ENCODE measurements at regions not wholly inside any gene's neighbourhood (a gene's known extent, or its start where the extent isn't known, plus 50 kb on each side); places are given as distances from the start of the nearest gene placed in this dataset.

DNA sequence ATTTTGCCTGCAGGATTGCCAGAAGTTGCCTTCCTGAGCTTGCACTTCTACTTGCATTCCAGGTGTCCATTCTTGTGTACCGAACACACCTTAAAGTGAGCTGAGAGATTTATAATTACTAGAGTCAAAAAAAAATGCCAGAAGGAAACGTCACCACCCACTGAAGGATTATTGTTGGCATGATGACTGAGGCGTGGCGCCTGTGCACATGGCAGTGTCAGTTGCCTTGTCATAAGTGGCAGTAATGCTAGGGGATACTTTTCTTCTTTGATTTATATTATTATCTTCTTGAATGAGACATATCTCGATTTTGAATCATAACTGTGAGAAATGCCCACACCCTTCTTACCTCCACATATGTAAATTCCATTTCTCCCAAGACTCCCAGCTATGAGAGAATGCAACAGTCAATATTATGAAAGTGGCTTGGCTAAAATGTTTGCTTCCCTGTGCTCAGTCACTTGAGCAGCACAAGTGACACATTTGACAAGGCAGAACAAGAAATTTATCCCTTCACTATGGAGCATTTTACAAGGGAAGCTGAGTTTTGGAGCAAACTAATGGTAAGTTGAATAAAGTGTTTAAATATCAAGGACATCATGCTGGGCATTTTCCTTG is 149.5 kb upstream of the SASH1 start:
- DNase-seq: no peak

DNA sequence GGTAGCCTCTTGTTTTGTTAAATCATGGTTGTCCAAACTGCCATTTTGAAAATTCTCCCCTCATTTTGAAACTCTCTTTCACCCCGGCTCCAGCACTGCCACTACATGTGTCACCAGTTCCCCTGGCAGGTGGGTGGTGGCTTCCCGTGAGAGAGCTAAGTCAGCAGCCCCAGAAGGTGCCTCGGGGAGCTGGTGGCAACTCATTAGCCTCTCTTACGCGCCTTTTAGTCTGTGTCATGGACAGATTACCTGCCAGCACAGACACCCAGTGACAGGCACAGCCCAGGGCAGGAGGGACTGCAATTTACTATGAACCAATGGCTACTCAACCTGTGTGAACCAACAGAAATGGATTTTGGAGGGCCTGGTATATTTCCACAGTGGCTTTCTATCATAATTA is 147.1 kb upstream of the SASH1 start:
- DNase-seq: no peak

DNA sequence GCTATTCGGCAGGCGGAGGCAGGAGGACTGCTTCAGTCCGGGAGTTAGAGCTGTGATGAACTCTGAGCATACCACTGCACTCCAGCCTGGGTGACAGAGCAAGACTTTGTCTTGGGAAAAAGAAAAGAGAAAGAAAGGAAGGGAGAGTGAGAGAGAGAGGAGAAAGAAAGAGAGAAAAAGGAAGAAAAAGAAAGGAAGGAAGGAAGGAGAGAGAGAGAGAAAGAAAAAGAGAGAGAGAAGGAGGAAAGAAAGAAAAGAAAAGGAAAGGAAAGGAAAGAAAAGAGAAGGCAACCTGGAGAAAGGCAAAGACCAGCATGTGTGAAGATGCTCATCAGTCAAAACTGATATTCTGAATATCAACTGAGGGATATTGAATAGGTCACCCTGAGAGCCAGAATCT is 143.1 kb upstream of the SASH1 start:
- no peak for DNase-seq

DNA sequence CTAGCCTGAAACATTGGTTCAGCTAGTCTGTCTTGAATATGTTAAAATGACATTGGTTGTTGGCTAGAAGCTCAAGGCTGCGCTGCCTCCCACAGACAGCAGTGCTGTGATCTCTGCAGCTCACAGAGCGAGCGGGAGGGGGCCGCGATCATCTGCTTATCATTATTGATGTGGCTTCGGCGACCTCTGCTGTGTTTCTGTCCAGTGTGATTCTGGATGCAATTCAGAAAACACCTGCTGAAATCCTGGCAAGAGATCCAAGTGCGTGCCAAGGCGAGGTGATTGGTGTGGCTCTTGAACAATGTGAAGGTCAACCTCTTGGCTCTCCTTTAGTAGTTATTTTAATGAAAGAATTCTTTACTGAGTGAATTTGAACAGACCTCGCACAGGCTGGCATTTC is 142.3 kb upstream of the SASH1 start:
- peak in 20 of 58 donors; percentile 8 to 43 (median 30) for DNase-seq

DNA sequence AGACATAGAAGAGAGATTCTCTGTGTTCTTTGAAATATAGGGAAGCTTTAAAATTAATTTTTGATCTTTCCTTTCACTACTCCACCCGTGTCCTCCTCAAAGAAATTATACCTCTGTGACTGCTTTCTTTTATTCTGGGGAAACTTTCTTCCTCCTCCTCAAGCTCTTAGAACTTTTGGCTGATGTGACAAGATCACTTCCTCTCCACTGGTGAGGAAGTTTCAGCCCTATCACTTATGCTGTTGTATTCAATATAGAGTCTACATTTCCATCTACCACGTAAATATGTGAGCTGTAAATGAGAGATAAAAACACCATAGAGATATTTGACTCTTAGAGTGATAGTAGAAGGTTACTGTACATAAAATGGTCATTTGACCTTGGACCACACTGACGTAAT is 141.9 kb upstream of the SASH1 start:
- DNase-seq: no peak

DNA sequence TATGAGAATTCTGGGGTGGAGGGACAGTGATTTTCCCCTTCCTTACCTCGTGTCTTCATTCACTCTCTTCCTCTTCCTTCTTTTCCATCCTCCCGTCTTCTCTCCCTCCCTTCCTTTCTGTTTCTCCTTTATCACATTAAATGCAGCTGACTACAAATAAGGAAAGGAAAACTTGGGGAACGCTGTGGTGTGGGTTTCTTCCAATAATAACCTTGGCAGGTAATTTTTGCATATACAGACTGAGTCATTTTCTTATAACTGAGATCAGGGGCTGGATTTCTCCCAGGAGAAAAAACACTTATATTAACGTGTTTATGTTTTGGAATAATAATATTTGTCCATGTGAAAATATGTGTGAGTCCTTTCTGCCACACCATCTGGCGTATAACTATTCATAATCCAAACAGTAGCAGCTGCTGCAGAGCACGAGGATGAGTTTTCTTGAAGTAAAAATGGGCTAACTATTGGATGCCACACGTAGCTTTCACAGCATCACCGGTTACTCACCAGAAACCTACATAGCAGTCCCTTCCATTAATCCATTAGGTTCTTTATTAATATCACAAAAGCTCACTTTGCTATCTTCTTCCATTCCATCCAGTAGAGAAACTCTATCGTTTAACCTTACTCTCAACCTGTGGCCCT is 139.2 kb upstream of the SASH1 start:
- no peak for DNase-seq

DNA sequence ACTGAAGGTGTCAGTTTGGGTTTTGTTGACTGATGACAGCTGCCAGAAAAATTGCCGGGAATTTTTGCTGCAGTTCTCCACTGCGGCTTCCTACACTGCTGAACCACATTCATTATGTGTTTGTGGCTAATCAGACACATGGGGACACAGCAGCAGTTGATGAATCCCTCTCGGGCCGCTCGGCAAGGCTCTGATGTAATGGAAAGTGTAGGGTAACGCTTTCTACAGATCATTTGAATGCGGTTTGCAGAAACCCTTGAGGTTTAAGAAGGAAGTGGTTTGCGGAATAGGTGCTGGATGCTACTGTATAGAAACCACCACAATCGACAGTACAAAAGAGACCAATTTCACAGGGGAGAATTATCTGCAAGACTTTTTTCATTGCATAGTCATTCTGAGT is 138.7 kb upstream of the SASH1 start:
- peak in 1 of 58 donors; percentile 4 for DNase-seq

DNA sequence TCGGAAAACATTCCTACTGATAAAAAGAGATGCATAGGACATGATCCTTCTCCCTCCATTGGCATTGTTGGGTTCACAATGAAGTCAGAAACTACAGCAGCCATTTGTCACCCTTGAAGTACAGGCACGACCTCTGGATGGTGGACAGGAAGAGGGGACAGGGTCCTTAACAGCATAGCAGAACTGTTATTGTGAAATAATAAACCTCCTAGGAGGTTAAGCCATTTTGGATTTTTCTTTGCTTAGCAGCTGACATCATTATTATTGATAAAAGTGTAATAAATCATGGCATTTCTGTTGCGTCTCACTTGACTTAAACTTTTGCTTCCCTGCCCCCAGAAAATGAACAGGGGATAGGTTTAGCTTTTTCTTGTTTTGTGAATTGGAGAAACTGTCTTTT is 134.3 kb upstream of the SASH1 start:
- DNase-seq: no peak

DNA sequence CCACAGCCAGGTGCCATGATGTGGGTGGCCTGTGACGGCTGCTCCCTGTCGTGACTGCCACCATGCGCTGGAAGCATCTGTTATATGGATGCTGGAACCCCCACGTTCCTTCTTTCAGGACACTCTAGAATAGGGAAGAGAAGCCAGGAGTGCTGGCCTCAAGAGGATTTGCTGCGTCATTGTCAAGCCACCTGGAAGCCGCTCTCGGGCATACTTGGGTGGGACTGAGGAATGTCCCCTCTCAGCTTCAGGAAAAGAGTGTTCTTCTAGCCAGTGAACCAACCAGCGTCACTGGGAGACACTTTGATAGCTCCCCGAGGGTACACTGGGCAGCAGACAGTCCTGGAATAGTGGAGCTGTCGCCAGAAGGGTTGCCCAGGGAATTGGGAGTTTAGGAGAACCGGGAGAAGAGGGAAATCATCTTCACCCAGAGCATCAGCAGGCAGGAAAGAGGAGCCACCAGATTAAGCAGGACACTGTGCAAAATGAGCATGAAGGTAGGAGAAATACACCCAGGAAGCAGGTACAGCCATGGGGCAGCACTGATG is 130.8 kb upstream of the SASH1 start:
- no peak for DNase-seq

DNA sequence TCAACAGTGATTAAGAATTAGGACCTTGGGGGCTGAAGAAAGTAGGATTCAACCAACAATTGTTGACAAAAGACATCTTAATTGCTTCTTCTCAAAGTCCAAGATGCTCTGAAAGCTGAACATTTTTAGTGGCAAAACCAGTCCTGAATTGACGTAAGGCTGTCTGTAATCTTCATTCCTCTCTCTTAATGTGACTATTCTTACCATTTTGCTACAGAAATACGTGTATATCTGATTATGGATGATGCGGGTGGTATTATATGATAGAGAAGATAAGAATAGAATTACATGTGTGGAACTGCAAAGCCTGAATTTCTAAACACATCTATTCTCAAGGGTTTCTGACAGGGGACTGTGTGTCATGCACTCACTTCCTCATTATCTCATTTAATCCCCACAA is 130.3 kb upstream of the SASH1 start:
- no peak for DNase-seq

DNA sequence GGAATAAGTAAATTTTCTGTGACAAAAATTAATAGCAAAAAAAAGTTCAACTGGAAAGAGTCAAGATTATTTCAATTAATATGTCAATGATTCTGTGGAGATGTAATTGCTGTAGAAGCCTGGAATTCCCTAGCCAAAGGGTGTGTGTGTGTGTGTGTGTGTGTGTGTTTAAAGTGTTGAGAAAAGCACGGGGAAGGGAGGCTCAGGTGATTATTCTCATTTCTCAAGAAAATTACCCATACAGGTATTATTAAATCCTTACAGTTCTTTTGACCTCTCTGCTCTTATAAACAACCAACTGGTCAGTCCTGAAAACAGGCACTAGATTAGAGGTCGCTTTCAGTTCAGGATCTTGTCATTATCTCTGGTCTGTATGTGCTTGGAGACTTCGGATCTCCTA is 129.3 kb upstream of the SASH1 start:
- DNase-seq: no peak

DNA sequence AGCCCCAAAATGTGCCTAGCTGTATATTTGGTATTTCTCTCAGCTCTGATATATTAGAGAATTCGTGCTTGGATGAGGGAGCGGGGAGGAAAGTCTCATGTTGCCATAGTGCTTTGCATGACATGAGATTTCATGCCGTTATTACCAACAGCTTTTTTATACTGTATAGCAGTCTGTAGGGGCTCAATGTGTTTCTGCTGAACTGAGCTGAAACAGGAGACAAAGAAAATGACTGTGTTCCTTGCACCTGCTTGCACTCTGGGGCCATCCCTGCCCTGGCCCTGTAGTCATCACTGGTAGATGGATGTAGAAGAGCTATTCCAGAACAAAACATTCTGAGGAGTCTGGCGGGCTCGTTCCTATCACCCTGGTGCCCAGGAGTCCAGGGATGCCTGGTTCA is 128.0 kb upstream of the SASH1 start:
- no peak for DNase-seq

DNA sequence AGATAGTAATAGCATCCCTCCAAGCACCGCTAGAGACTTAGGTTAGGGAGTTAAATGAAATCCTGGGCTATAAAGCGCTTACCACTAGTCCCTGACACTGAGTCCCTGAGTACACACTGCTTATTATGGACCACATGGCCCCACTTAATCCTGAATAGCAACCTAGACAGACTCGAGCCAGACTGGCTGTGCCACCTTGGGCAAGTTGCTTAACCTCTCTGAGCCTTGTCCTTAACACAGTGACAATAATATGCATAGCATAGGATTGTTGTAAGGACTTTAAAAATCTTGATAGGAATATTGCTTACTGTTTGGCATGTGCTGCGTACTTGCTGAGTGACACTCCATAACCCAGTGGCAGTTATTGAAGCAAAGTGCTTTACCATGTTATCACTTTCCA is 125.6 kb upstream of the SASH1 start:
- no peak for DNase-seq

DNA sequence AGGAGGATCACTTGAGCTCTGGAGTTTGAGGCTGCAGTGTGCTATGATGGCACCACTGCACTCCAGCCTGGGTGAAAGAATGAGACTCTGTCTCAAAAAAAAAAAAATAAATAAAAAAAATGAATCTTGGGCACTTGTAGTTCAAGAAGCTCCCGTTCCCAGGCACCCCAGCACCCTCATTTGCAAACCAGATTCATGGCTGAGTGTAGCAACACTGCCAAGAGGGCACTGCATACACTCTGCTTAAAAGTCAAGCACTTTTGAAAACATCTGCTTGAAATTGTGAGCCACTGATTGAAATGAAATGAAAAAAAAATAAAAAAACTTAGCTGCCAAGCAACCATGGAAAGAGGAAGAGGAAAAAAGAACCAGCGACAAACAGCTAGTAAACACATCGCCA is 124.7 kb upstream of the SASH1 start:
- DNase-seq: no peak

DNA sequence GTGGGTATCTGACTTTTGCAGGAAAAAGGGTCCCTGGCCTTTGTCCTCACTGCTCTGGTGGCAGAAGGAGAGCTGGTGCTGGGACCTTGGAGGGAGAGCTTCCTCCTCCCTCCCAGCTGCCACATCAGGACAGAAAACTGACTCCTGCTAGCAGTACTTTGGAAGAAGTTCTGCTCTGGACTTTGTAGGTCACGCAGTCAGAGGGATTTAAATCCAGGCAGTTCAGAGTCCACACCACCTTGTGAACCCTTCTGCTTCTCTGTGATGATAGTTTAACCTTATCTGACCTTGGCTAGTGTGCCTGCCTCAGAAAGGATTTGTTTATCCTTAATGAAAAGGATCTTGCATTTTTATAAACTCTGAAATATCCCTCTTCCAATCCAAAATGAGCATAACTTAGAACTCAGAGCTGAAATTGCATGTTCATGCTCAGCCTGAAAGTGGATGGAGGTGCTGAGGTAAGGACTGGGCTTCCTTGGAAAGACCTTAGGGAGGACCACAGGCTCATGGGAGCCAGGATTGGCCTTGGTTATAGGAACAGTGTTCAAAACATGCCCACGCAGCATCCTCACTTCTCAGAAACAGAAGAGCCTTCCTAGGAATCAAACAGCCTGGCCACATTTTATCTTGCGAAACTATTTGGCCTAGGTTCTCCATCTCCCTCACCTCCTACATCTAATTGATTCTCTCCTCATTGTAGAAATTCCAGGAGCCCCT is 123.9 kb upstream of the SASH1 start:
- no peak for DNase-seq

DNA sequence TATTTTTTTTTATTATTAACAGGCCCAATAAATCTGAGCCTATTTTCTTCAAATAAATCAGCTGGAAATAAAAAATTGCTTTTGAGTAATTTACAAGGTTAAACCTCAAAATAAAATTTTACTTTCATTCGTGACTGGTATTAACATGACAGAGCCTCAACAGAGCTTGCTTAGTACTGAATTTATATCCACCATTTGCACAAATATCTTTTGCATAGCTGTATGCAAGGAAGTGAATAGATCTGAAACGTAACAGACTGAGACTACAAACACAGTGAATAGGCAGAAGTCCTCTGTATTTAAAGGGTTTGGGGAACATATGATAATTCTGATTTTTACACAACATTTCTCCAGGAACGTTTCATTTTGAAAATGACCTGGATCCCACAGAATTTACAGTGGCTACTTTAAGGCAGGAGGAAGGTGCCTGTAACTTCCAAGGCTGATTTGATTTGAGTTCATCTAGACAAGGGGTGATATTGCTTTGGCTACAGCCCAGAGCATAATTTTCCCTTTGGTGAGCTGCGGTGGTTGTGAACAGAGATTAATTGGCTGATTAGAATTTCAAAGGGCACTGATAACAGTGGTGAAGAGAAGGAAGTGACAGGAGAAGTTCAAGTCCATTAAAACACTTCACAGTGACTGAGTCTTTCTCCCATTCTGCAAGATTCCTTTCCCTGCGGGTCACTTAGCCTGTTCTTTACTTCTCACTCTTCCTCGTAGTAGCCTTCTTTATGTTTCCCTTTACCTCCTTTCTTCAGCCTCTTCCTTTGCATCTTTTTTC is 121.2 kb upstream of the SASH1 start:
- DNase-seq: no peak

DNA sequence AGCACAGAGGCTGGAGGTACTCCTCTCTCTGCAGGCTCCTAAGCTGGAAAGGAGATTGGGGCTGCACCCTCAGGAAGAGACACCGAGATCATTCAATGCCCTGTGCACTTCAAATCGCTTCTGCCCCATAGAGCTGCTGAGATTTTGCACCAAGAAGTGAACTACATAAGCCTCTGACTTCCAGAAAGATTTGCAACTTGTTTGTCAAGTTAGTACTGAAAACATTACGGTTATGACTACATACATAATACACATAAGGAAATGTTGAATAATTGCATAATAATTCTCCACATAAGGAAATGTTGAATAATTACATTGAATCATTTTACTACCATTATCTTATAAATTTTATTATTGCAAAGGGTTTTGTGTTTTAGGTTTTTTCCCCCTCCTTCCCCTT is 120.3 kb upstream of the SASH1 start:
- no peak for DNase-seq

DNA sequence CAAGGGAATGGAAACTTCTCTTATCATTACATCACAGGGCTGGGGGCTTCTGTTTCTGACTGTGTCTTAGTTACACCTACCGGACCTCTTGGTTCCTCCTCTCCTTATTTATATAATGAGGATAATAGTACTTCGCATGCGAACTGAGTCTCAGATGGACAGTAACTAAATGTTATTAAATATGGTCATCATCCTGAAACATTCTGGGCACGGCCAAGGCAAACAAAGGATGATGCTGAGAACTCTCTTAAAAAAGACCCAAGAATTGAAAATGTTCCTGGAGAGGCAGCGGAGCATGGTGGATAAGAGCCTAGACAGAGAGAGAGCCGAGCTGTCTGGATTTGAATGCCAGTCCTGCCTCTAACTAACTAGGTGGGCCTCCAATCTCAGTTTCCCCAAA is 119.8 kb upstream of the SASH1 start:
- no peak for DNase-seq

DNA sequence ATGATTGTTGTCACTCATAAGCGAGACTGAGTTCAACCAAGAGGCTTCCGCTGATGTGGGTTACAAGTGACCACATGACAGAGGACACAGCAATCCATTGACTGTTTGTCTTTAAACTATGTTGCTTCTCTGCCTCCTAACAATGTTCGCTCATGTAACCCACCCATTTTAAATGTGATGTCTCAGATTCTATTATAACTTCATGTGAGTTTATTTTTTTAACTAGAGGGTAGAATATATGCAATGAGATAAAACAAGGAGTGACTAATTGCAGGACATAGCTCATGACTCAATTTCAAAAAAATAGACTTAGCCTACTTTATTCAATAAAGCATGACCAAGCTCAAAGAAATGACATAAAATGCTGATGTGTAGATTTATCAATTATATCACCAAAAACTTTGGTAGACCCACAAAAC is 119.2 kb upstream of the SASH1 start:
- DNase-seq: peak in 4 of 58 donors; percentile 4 to 19 (median 10)

DNA sequence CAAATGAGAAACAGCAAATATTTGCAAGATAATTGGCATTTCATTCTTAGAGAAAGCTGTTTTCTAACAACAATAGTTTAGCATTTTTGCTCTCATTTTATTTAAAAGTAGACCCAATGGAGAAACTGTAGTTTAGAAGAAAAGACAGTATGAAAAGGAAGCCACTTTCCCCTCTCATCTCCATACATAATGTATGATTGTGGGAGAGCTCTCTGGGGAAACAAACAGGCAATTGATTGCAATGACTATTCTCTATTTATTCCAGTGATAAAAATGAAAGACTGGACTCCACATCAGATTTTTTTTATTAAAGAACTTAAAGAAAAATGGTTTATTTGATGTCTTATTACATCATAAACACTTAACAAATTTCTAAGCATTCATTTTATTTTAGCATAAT is 116.8 kb upstream of the SASH1 start:
- DNase-seq: peak in 1 of 58 donors; percentile 60

DNA sequence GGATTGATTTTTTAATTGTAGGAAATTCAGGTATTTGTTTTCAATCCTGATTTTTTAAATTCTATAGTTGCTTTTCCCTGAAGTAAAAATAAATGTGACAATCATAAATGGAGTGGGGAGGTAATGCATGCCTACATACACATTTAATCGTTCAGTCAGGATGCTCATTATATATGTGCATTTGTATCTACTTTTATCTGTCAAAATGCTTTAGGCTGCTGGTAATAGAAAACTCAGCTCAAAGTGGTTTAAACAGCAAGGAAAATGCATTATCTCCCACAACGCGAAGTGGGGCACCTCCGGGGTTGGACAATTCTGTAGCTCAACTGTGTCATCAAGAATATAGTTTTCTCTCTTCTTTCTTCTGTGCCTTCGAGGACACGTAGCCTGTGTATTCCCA is 116.4 kb upstream of the SASH1 start:
- DNase-seq: no peak

DNA sequence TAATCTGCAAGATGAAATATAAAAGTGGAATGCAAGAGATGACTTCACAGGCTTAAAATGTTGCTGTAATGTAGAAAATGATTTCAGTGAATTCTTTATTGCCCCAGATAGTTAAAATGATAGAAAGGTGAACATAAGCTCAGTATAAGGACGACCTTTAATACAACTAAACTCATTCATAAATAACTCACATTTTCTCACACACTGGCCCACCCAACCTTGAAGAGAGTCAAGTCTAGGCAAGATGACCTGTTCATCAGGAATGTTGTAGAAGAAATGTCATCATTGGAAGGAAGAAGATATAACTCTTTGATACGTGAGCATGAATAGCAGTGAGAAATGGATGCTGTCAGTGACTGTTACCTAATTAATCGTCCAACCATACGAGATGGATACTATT is 111.1 kb upstream of the SASH1 start:
- DNase-seq: no peak

Measured in anterior cingulate cortex (tissue), 58 donors.